IPS-18c (cell line): ENCODE measurements at regions not wholly inside any gene's neighbourhood (a gene's known extent, or its start where the extent isn't known, plus 50 kb on each side); places are given as distances from the start of the nearest gene placed in this dataset.

Source experiments
- H3K4me3 ChIP-seq: 2 replicates; pipeline ENCODE4 v1.7.0; 2013; ENCODE audit warnings: low read depth, mild to moderate bottlenecking, low read length, moderate library complexity; ENCODE audit not compliant: insufficient read depth
- H3K9me3 ChIP-seq: one replicate; pipeline ENCODE4 v1.6.1; 2013; ENCODE audit warnings: mild to moderate bottlenecking, low read length, moderate library complexity; ENCODE audit not compliant: control insufficient read depth, insufficient read depth

GRCh38 chr2:188078534-188078933 is 213.1 kb upstream of the GULP1 start:
- Histone ChIP-seq H3K9me3 (no peaks in the 10 kb centered on the region), H3K4me3 (no peak overlapping the region)

- H3K9me3 ChIP-seq, result no peaks in the 10 kb centered on the region
- H3K4me3 ChIP-seq, result no peak overlapping the region
Observed at GRCh38 chr2:188079196-188079595, 212.5 kb upstream of the GULP1 start.

- no peaks in the 10 kb centered on the region for H3K9me3 ChIP-seq
- H3K4me3 ChIP-seq, result no peak overlapping the region
Observed at GRCh38 chr2:188085421-188085820, 206.3 kb upstream of the GULP1 start.

DNA sequence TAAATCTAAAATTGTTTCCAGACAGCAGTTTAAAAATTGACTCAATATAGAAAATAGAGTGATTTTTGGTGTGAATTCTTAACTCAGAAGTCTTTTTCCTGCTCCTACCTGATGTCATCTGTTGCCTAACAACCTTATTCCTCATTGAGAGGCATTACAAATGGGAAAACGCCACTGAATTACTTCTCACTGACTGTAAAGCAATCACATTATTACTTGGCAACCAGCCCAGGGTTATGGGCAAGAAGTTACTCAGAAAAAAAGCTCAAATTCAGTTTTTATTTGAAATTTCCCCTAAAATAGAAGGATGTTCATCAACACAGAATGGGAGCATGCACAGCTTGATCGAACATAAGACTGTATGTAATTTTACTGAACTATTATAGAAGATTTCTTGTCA is 201.8 kb upstream of the GULP1 start:
- H3K9me3 ChIP-seq, result no peaks in the 10 kb centered on the region
- H3K4me3 ChIP-seq, result no peak overlapping the region

DNA sequence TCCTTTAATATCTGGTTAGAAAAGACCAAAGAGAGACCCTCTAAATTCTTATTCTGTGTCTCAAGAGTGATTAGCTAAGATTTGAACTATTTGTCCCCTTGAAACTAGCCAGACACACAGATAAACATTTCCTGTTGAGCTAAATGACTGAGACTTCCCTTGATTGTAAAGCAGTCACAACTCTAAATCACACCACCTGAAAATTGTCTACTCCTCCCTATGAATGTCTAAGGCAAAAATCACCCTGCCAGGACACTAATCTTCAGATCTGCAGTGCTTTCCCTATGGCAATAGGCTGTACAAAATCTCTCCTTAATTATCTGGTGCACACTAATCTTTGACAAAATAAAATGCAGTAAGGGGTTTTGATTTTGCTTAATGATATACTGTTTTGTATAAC is 200.5 kb upstream of the GULP1 start:
- H3K9me3 ChIP-seq, result no peaks in the 10 kb centered on the region
- no peak overlapping the region for H3K4me3 ChIP-seq

DNA sequence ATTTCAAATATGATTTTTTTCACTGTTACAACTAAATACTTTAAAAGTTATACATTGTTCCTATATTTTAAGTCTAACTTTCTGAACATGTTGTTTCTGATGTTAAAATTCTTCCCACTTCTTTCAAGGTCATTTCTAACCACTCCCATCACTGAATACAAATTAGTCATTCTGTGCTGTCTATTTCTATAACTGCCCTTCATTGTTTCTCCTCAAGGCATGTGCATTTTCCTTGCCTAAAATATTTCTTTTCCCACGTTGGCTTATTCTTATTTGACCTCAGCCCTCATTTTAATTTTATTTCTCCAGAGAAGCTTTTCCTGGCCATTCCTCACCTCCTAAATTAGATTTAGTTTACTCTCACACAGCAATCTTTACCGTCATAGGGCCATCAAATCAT is 198.9 kb upstream of the GULP1 start:
- Histone ChIP-seq H3K4me3 (no peak overlapping the region), H3K9me3 (no peaks in the 10 kb centered on the region)

DNA sequence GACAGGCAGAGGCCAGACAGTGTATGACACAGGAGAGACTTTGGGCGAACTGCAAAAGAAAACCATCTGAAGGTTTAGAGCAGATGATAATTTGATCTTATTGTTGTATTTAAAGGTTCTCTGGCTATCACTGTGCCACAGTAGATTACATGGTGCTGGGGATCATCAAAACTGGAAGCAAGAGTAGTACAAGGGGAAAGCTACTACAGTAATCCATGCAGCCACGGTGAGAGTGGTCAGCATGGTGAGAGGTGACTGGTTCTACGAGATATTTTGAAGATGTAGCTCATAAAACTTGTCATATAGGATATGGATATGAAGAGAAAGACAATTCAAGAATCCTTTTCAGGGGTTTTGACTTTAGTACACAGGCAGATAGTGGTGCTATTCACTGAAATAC is 194.8 kb upstream of the GULP1 start:
- Histone ChIP-seq H3K4me3 (no peak overlapping the region), H3K9me3 (no peaks in the 10 kb centered on the region)

GRCh38 chr2:188102881-188103280 is 188.8 kb upstream of the GULP1 start:
- Histone ChIP-seq H3K9me3 (no peaks in the 10 kb centered on the region), H3K4me3 (no peak overlapping the region)

DNA sequence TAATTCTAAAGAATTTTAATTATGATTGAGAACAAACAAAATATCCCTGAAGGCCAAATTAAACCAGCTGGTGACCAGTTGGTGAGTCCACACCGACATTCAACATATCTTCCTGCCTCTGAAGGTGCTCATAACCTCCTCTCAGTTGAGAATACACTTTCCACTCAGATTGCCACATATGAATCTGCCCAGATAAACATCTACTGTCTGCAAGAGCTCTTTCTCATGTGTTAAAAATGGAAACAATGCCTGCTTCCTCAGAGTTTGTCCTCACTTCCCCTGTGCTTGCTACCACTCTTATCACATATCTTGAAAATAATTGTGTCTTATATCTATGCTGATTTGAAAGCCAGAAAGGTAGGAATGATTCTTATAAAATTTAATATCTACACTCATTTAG is 177.7 kb upstream of the GULP1 start:
- Histone ChIP-seq H3K4me3 (no peak overlapping the region), H3K9me3 (no peaks in the 10 kb centered on the region)

DNA sequence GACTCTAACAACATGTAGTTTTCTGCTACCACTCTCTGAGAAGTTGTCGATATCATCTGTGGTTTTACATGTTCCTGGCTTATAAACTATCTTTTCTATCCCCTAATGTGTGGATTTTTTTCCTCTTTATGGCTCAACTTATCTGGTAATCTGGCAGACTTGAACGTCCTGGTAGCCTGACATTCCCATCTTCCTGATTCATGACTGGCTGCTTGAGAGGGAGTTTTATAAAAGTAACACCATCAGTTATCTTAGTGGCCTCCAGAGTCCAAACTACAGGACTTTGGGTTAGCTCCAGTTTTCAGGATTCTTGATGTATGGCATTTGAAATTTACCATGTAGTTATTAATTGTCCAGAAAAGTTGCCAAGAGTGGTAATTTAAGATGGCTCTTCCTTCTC is 174.0 kb upstream of the GULP1 start:
- no peaks in the 10 kb centered on the region for H3K9me3 ChIP-seq
- H3K4me3 ChIP-seq, result no peak overlapping the region

- Histone ChIP-seq H3K9me3 (no peaks in the 10 kb centered on the region), H3K4me3 (no peak overlapping the region)
Observed at GRCh38 chr2:188118431-188118830, 173.2 kb upstream of the GULP1 start.

DNA sequence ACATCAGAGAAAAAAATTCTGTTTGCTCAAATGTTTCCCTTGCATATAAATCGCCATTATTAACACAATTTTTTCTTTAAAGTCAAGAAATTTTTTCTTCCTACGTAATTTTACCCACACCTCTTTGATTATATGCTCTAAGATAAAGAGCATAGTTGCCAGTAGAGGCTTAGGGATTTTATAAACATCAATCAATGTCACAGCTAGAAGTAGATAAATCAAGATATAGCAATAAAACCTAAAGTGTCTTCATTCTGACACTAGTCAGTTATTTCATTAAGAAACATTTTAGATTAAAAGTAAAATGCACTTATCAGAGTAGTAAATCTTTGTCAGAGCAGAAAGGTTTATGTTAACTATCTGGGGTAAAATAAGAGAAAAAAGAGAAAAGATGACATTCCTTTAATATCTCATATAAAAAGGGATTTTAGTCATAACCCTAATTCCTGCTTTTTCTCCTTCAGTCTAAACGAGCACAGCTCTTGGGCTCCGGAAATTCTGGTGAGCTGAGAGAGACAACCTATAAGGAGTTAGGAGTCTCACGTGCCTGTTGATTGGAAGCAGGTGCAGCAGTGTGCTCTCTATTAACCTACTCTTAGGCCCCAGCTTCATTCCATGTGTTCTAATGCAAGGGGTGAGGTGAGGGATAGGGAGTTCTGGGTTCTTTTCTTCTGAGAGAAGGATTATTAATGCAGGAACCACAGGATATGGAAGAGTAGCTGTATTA is 172.4 kb upstream of the GULP1 start:
- no peak overlapping the region for H3K4me3 ChIP-seq

DNA sequence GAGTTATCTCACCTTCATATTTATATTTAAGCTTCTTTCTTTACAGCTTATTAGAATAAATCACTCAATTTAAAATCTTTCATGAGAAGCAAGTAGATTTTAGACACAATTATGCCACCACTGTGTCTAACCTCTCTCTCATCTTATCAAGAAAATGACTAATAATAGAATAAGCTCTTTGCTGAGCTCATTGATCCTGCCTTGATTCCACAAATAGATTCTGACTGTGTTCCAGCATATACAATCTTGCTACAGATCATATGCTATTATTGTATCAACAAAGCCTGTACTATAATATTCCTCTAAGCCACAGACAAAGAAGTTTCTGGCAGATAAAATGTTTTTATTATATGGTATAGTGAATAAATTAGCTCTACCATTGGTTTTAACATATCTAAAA is 168.7 kb upstream of the GULP1 start:
- H3K4me3 ChIP-seq, result no peak overlapping the region
- H3K9me3 ChIP-seq, result no peaks in the 10 kb centered on the region

More for the DNA sequence above, 172.4 kb upstream of the GULP1 start:
- H3K9me3 ChIP-seq, result no peaks in the 10 kb centered on the region

- Histone ChIP-seq H3K9me3 (no peaks in the 10 kb centered on the region), H3K4me3 (no peak overlapping the region)
Observed at GRCh38 chr2:188129677-188130076, 162.0 kb upstream of the GULP1 start.

DNA sequence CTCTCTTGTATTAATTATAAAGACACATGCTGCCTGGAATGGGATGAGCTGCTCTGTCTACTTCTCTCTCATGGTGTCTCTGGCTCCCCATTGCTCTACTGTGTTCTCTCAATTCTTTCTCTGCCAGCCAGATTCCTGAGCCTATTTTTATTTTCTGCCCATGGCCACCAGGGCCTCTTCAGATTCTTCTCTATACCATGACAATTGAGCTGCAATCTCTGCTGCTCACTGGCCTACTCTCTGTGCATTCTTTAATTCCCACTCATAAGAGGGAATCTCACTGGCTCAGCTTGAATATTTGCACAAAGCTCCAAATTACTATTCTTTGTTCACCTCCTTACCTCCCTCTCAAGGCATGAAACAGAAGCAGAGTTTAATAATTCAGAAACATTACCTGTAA is 161.4 kb upstream of the GULP1 start:
- Histone ChIP-seq H3K4me3 (no peak overlapping the region), H3K9me3 (no peaks in the 10 kb centered on the region)

DNA sequence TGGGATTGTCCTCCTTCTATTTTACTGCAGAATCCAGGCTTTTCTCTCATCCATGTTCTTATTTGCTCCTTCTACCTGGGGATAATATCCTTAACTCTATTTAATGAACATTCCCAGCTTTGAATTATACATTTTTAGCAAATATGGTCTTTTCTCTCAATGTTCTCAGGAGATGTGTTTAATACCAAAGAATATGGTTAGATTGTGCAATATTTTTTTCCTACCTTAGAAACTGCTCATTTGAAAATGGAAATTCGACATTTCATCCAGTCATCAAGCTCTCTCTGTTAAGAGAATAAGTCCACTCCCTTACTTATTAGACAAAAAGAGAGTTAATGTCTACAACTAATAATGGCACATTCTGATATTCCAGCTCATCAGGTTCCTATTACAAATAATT is 160.4 kb upstream of the GULP1 start:
- H3K9me3 ChIP-seq, result no peaks in the 10 kb centered on the region
- no peak overlapping the region for H3K4me3 ChIP-seq

GRCh38 chr2:188132385-188132784 is 159.3 kb upstream of the GULP1 start:
- no peaks in the 10 kb centered on the region for H3K9me3 ChIP-seq

GRCh38 chr2:188134241-188134640 is 157.4 kb upstream of the GULP1 start:
- H3K4me3 ChIP-seq, result no peak overlapping the region
- H3K9me3 ChIP-seq, result no peaks in the 10 kb centered on the region

More at GRCh38 chr2:188132385-188132784, 159.3 kb upstream of the GULP1 start:
- no peak overlapping the region for H3K4me3 ChIP-seq

DNA sequence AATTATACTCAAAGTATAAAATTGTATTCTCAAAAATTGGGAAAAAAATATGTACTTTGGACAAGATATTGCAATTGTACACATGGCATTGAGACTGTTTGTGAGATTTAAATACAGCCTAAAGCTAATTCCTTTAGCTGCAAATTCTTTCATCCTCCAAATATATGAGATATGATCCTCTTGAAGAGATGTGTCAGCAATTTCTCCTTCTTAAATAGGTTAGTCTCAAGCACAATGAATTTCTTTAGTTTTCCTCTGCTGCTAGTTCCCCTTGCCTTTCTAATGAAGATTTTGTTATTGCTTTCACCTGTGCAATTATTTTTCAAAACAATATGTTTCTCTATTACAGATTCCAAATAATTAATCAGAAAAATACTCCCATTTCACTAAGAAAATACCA is 153.4 kb upstream of the GULP1 start:
- Histone ChIP-seq H3K9me3 (no peaks in the 10 kb centered on the region), H3K4me3 (no peak overlapping the region)
